ENCODE measurements at regions not wholly inside any gene's neighbourhood (a gene's known extent, or its start where the extent isn't known, plus 50 kb on each side); places are given as distances from the start of the nearest gene placed in this dataset.
"Not testable (repeated sequence)": the region's sequence is repeated elsewhere in the genome, so short reads cannot be mapped to it uniquely, and the experiment has no call there.

- not testable (repeated sequence) for DNase-seq (ENCODE audit: low read depth, low spot score); H3K4me3 ChIP-seq (ENCODE audit: low read length); H3K27ac ChIP-seq (ENCODE audit: low read length); H3K9me3 ChIP-seq (ENCODE audit: control insufficient read depth, insufficient read depth, low read length); H3K27me3 ChIP-seq (ENCODE audit: control insufficient read depth, insufficient read depth, low read length); H3K36me3 ChIP-seq (ENCODE audit: control insufficient read depth, insufficient read depth, low read length); H3K4me1 ChIP-seq (ENCODE audit: control insufficient read depth, insufficient read depth, low read length)
- WGBS (ENCODE audit: insufficient coverage, insufficient read length), result no CpG with 5 or more reads among the region's 3 CpGs
Observed at GRCh38 chr17:14518919-14519318, 218.0 kb downstream of the HS3ST3B1 start.

- no peak overlapping the region for H3K27ac ChIP-seq (ENCODE audit: low read length)
- no peaks in the 10 kb centered on the region for H3K9me3 ChIP-seq (ENCODE audit: control insufficient read depth, insufficient read depth, low read length)
- no CpG with 5 or more reads among the region's 3 CpGs for WGBS (ENCODE audit: insufficient coverage, insufficient read length)
- no peaks in the 10 kb centered on the region for H3K36me3 ChIP-seq (ENCODE audit: control insufficient read depth, insufficient read depth, low read length)
- H3K27me3 ChIP-seq (ENCODE audit: control insufficient read depth, insufficient read depth, low read length), result no peaks in the 10 kb centered on the region
- H3K4me3 ChIP-seq (ENCODE audit: low read length), result no peak overlapping the region
- DNase-seq (ENCODE audit: low read depth, low spot score), result no peak
- peaks cover 2% of the 10 kb centered on the region; the same call in 1 of the 2 replicates for H3K4me1 ChIP-seq (ENCODE audit: control insufficient read depth, insufficient read depth, low read length)
Observed at GRCh38 chr17:14514973-14515372, 214.1 kb downstream of the HS3ST3B1 start.

GRCh38 chr17:14513835-14514234 lies 213.0 kb downstream of the HS3ST3B1 start:
- Histone ChIP-seq H3K4me1 (ENCODE audit: control insufficient read depth, insufficient read depth, low read length) (peaks cover 2% of the 10 kb centered on the region; the same call in 1 of the 2 replicates), H3K9me3 (ENCODE audit: control insufficient read depth, insufficient read depth, low read length) (no peaks in the 10 kb centered on the region), H3K4me3 (ENCODE audit: low read length) (no peak overlapping the region), H3K27me3 (ENCODE audit: control insufficient read depth, insufficient read depth, low read length) (no peaks in the 10 kb centered on the region), H3K27ac (ENCODE audit: low read length) (no peak overlapping the region), H3K36me3 (ENCODE audit: control insufficient read depth, insufficient read depth, low read length) (no peaks in the 10 kb centered on the region)
- no peak for DNase-seq (ENCODE audit: low read depth, low spot score)
- no CpG with 5 or more reads among the region's 3 CpGs for WGBS (ENCODE audit: insufficient coverage, insufficient read length)

GRCh38 chr17:14510136-14510535 lies 209.3 kb downstream of the HS3ST3B1 start:
- DNase-seq (ENCODE audit: low read depth, low spot score), result no peak

GRCh38 chr17:14508156-14508555 lies 207.3 kb downstream of the HS3ST3B1 start:
- Histone ChIP-seq H3K4me1 (ENCODE audit: control insufficient read depth, insufficient read depth, low read length) (no peaks in the 10 kb centered on the region), H3K27ac (ENCODE audit: low read length) (no peak overlapping the region), H3K36me3 (ENCODE audit: control insufficient read depth, insufficient read depth, low read length) (no peaks in the 10 kb centered on the region), H3K4me3 (ENCODE audit: low read length) (no peak overlapping the region), H3K27me3 (ENCODE audit: control insufficient read depth, insufficient read depth, low read length) (no peaks in the 10 kb centered on the region), H3K9me3 (ENCODE audit: control insufficient read depth, insufficient read depth, low read length) (no peaks in the 10 kb centered on the region)
- no peak for DNase-seq (ENCODE audit: low read depth, low spot score)
- WGBS (ENCODE audit: insufficient coverage, insufficient read length), result no CpG with 5 or more reads among the region's 5 CpGs

More at GRCh38 chr17:14510136-14510535, 209.3 kb downstream of the HS3ST3B1 start:
- Histone ChIP-seq H3K27ac (ENCODE audit: low read length) (no peak overlapping the region), H3K36me3 (ENCODE audit: control insufficient read depth, insufficient read depth, low read length) (no peaks in the 10 kb centered on the region), H3K27me3 (ENCODE audit: control insufficient read depth, insufficient read depth, low read length) (no peaks in the 10 kb centered on the region), H3K4me1 (ENCODE audit: control insufficient read depth, insufficient read depth, low read length) (peaks cover 2% of the 10 kb centered on the region; the same call in 1 of the 2 replicates), H3K9me3 (ENCODE audit: control insufficient read depth, insufficient read depth, low read length) (no peaks in the 10 kb centered on the region), H3K4me3 (ENCODE audit: low read length) (no peak overlapping the region)
- WGBS (ENCODE audit: insufficient coverage, insufficient read length), result no CpG with 5 or more reads among the region's 3 CpGs

GRCh38 chr17:14506364-14506763 lies 205.5 kb downstream of the HS3ST3B1 start:
- Histone ChIP-seq H3K27ac (ENCODE audit: low read length) (no peak overlapping the region), H3K9me3 (ENCODE audit: control insufficient read depth, insufficient read depth, low read length) (no peaks in the 10 kb centered on the region), H3K4me1 (ENCODE audit: control insufficient read depth, insufficient read depth, low read length) (no peaks in the 10 kb centered on the region), H3K27me3 (ENCODE audit: control insufficient read depth, insufficient read depth, low read length) (no peaks in the 10 kb centered on the region), H3K4me3 (ENCODE audit: low read length) (no peak overlapping the region), H3K36me3 (ENCODE audit: control insufficient read depth, insufficient read depth, low read length) (no peaks in the 10 kb centered on the region)
- no peak for DNase-seq (ENCODE audit: low read depth, low spot score)
- no CpG with 5 or more reads among the region's 5 CpGs for WGBS (ENCODE audit: insufficient coverage, insufficient read length)

GRCh38 chr17:14505606-14506005 lies 204.7 kb downstream of the HS3ST3B1 start:
- WGBS (ENCODE audit: insufficient coverage, insufficient read length), result no CpG with 5 or more reads among the region's 3 CpGs

GRCh38 chr17:14499976-14500375 lies 199.1 kb downstream of the HS3ST3B1 start:
- H3K36me3 ChIP-seq (ENCODE audit: control insufficient read depth, insufficient read depth, low read length), result no peaks in the 10 kb centered on the region
- no peak overlapping the region for H3K4me3 ChIP-seq (ENCODE audit: low read length)
- no peak overlapping the region for H3K27ac ChIP-seq (ENCODE audit: low read length)
- no peaks in the 10 kb centered on the region for H3K27me3 ChIP-seq (ENCODE audit: control insufficient read depth, insufficient read depth, low read length)
- no peak for DNase-seq (ENCODE audit: low read depth, low spot score)
- H3K9me3 ChIP-seq (ENCODE audit: control insufficient read depth, insufficient read depth, low read length), result no peaks in the 10 kb centered on the region
- no peaks in the 10 kb centered on the region for H3K4me1 ChIP-seq (ENCODE audit: control insufficient read depth, insufficient read depth, low read length)
- WGBS (ENCODE audit: insufficient coverage, insufficient read length), result no CpG with 5 or more reads among the region's 4 CpGs

More at GRCh38 chr17:14505606-14506005, 204.7 kb downstream of the HS3ST3B1 start:
- Histone ChIP-seq H3K4me3 (ENCODE audit: low read length) (no peak overlapping the region), H3K9me3 (ENCODE audit: control insufficient read depth, insufficient read depth, low read length) (no peaks in the 10 kb centered on the region), H3K27ac (ENCODE audit: low read length) (no peak overlapping the region), H3K4me1 (ENCODE audit: control insufficient read depth, insufficient read depth, low read length) (no peaks in the 10 kb centered on the region), H3K36me3 (ENCODE audit: control insufficient read depth, insufficient read depth, low read length) (no peaks in the 10 kb centered on the region), H3K27me3 (ENCODE audit: control insufficient read depth, insufficient read depth, low read length) (no peaks in the 10 kb centered on the region)
- DNase-seq (ENCODE audit: low read depth, low spot score), result no peak

- no peaks in the 10 kb centered on the region for H3K9me3 ChIP-seq (ENCODE audit: control insufficient read depth, insufficient read depth, low read length)
- no peak overlapping the region for H3K27ac ChIP-seq (ENCODE audit: low read length)
- no peak overlapping the region for H3K4me3 ChIP-seq (ENCODE audit: low read length)
- no peak for DNase-seq (ENCODE audit: low read depth, low spot score)
- no CpG with 5 or more reads among the region's 1 CpG for WGBS (ENCODE audit: insufficient coverage, insufficient read length)
- H3K4me1 ChIP-seq (ENCODE audit: control insufficient read depth, insufficient read depth, low read length), result no peaks in the 10 kb centered on the region
- no peaks in the 10 kb centered on the region for H3K36me3 ChIP-seq (ENCODE audit: control insufficient read depth, insufficient read depth, low read length)
- H3K27me3 ChIP-seq (ENCODE audit: control insufficient read depth, insufficient read depth, low read length), result no peaks in the 10 kb centered on the region
Observed at GRCh38 chr17:14498812-14499211, 197.9 kb downstream of the HS3ST3B1 start.

- no peak overlapping the region for H3K4me3 ChIP-seq (ENCODE audit: low read length)
- no peak for DNase-seq (ENCODE audit: low read depth, low spot score)
- WGBS (ENCODE audit: insufficient coverage, insufficient read length), result 100% methylated on average over 2 of the region's 4 CpGs
- no peaks in the 10 kb centered on the region for H3K4me1 ChIP-seq (ENCODE audit: control insufficient read depth, insufficient read depth, low read length)
- no peak overlapping the region for H3K27ac ChIP-seq (ENCODE audit: low read length)
- no peaks in the 10 kb centered on the region for H3K36me3 ChIP-seq (ENCODE audit: control insufficient read depth, insufficient read depth, low read length)
- no peaks in the 10 kb centered on the region for H3K27me3 ChIP-seq (ENCODE audit: control insufficient read depth, insufficient read depth, low read length)
- no peaks in the 10 kb centered on the region for H3K9me3 ChIP-seq (ENCODE audit: control insufficient read depth, insufficient read depth, low read length)
Observed at GRCh38 chr17:14494161-14494560, 193.3 kb downstream of the HS3ST3B1 start.

GRCh38 chr17:14489986-14490385 lies 189.1 kb downstream of the HS3ST3B1 start:
- Histone ChIP-seq H3K36me3 (ENCODE audit: control insufficient read depth, insufficient read depth, low read length) (no peaks in the 10 kb centered on the region), H3K4me3 (ENCODE audit: low read length) (no peak overlapping the region), H3K9me3 (ENCODE audit: control insufficient read depth, insufficient read depth, low read length) (no peaks in the 10 kb centered on the region), H3K27ac (ENCODE audit: low read length) (no peak overlapping the region), H3K27me3 (ENCODE audit: control insufficient read depth, insufficient read depth, low read length) (no peaks in the 10 kb centered on the region), H3K4me1 (ENCODE audit: control insufficient read depth, insufficient read depth, low read length) (no peaks in the 10 kb centered on the region)
- WGBS (ENCODE audit: insufficient coverage, insufficient read length), result no CpG with 5 or more reads among the region's 2 CpGs
- DNase-seq (ENCODE audit: low read depth, low spot score), result no peak

Data from iPS DF 6.9 (cell line).